HEK293 (cell line): ENCODE measurements at regions not wholly inside any gene's neighbourhood (a gene's known extent, or its start where the extent isn't known, plus 50 kb on each side); places are given as distances from the start of the nearest gene placed in this dataset.

ENCODE experiments used
- CTCF ChIA-PET: fragments of 350-600 bp; formaldehyde crosslinking; extraction: SDS; loops from one replicate; lab custom pipeline; 2021; ENCODE audit warnings: antibody characterized with exemption; lab: Yijun Ruan, JAX
- POLR2A ChIA-PET: fragments of 300-600 bp; formaldehyde crosslinking; extraction: SDS; loops from one replicate; lab custom pipeline; 2020; ENCODE audit warnings: antibody characterized with exemption, inconsistent platforms; lab: Yijun Ruan, JAX
- H3K27ac ChIP-seq: fragments of 200-500 bp; sonication (Bioruptor generic); 2 replicates; pipeline ENCODE4 v1.5.1; 2014; ENCODE audit warnings: low read depth, low read length, control low read depth, inconsistent platforms; ENCODE audit errors: extremely low read depth
- H3K36me3 ChIP-seq, 2 experiments: fragments of 200-500 bp in 1 of 2; sonication (Bioruptor generic) in 1 of 2; 1 replicate in 1 of 2; 2 replicates in 1 of 2; pipeline ENCODE4 v1.5.1; 2014 to 2017; ENCODE audit warnings: inconsistent platforms in 2 of 2, low read length in 2 of 2; ENCODE audit not compliant: control insufficient read depth in 2 of 2, insufficient read depth in 1 of 2
- H3K4me1 ChIP-seq: fragments of 200-500 bp; sonication (Bioruptor generic); 2 replicates; pipeline ENCODE4 v1.5.1; 2014; ENCODE audit warnings: mild to moderate bottlenecking, low read length, inconsistent platforms; ENCODE audit not compliant: control insufficient read depth, insufficient read depth
- H3K4me3 ChIP-seq: 2 replicates; pipeline ENCODE4 v1.5.1; 2011; ENCODE audit warnings: low read depth, mild to moderate bottlenecking, control low read depth, low read length, moderate library complexity
- H3K9me3 ChIP-seq: fragments of 200-500 bp; sonication (Bioruptor generic); 2 replicates; pipeline ENCODE4 v1.5.1; 2014; ENCODE audit warnings: low read depth, low read length, inconsistent platforms; ENCODE audit not compliant: control insufficient read depth, insufficient read depth
- EGR2 ChIP-seq: fragments of 450-650 bp; formaldehyde crosslinking; IDR thresholded peaks from 2 replicates; pipeline ENCODE4 v1.5.1; 2016; ENCODE audit warnings: low read depth, missing biosample characterization, missing genetic modification characterization
- GLIS1 ChIP-seq: fragments of 450-650 bp; formaldehyde crosslinking; IDR thresholded peaks from 2 replicates; pipeline ENCODE4 v1.5.1; 2016; ENCODE audit warnings: missing biosample characterization, missing genetic modification characterization
- INSM2 ChIP-seq: fragments of 450-650 bp; formaldehyde crosslinking; IDR thresholded peaks from 2 replicates; pipeline ENCODE4 v1.5.1; 2016; ENCODE audit warnings: missing biosample characterization, missing genetic modification characterization
- KLF17 ChIP-seq: fragments of 450-650 bp; formaldehyde crosslinking; IDR thresholded peaks from 2 replicates; pipeline ENCODE4 v1.5.1; 2016; ENCODE audit warnings: missing biosample characterization, missing genetic modification characterization
- KLF9 ChIP-seq: fragments of 450-650 bp; formaldehyde crosslinking; IDR thresholded peaks from 2 replicates; pipeline ENCODE4 v1.5.1; 2016; ENCODE audit warnings: missing biosample characterization, missing genetic modification characterization, low read depth
- OSR2 ChIP-seq: fragments of 450-650 bp; formaldehyde crosslinking; IDR thresholded peaks from 2 replicates; pipeline ENCODE4 v1.5.1; 2016; ENCODE audit warnings: missing biosample characterization, missing genetic modification characterization
- PRDM1 ChIP-seq: fragments of 450-650 bp; formaldehyde crosslinking; IDR thresholded peaks from 2 replicates; pipeline ENCODE4; 2016; ENCODE audit warnings: missing biosample characterization, missing genetic modification characterization
- SCRT2 ChIP-seq: fragments of 450-650 bp; formaldehyde crosslinking; IDR thresholded peaks from 2 replicates; pipeline ENCODE4 v1.5.1; 2016; ENCODE audit warnings: missing biosample characterization, missing genetic modification characterization
- SP7 ChIP-seq: fragments of 450-650 bp; formaldehyde crosslinking; IDR thresholded peaks from 2 replicates; pipeline ENCODE4 v1.5.1; 2016; ENCODE audit warnings: missing biosample characterization, missing genetic modification characterization
- ZBTB17 ChIP-seq: fragments of 450-650 bp; formaldehyde crosslinking; IDR thresholded peaks from 2 replicates; pipeline ENCODE4 v1.5.1; 2016; ENCODE audit warnings: missing biosample characterization, missing genetic modification characterization
- ZEB2 ChIP-seq: fragments of 450-650 bp; formaldehyde crosslinking; IDR thresholded peaks from 2 replicates; pipeline ENCODE4 v1.5.1; 2016; ENCODE audit warnings: missing biosample characterization, missing genetic modification characterization
- ZFP41 ChIP-seq: fragments of 450-650 bp; formaldehyde crosslinking; IDR thresholded peaks from 2 replicates; pipeline ENCODE4 v1.5.1; 2016; ENCODE audit warnings: missing biosample characterization, missing genetic modification characterization, borderline replicate concordance
- ZNF112 ChIP-seq: fragments of 450-650 bp; formaldehyde crosslinking; IDR thresholded peaks from 2 replicates; pipeline ENCODE4 v1.5.0; 2017; ENCODE audit warnings: missing biosample characterization, missing genetic modification characterization
- ZNF121 ChIP-seq: fragments of 450-650 bp; formaldehyde crosslinking; IDR thresholded peaks from 2 replicates; pipeline ENCODE4 v1.5.1; 2016; ENCODE audit warnings: missing biosample characterization, missing genetic modification characterization
- ZNF146 ChIP-seq: fragments of 450-650 bp; formaldehyde crosslinking; IDR thresholded peaks from 2 replicates; pipeline ENCODE4 v1.5.1; 2016; ENCODE audit warnings: missing biosample characterization, missing genetic modification characterization
- ZNF2 ChIP-seq: fragments of 450-650 bp; formaldehyde crosslinking; IDR thresholded peaks from 2 replicates; pipeline ENCODE4 v1.5.1; 2016; ENCODE audit warnings: missing biosample characterization, missing genetic modification characterization
- ZNF202 ChIP-seq: fragments of 450-650 bp; formaldehyde crosslinking; IDR thresholded peaks from 2 replicates; pipeline ENCODE4 v1.5.1; 2016; ENCODE audit warnings: missing biosample characterization, missing genetic modification characterization, borderline replicate concordance
- ZNF223 ChIP-seq: fragments of 450-650 bp; formaldehyde crosslinking; IDR thresholded peaks from 2 replicates; pipeline ENCODE4 v1.5.1; 2016; ENCODE audit warnings: missing biosample characterization, missing genetic modification characterization
- ZNF24 ChIP-seq: fragments of 450-650 bp; formaldehyde crosslinking; IDR thresholded peaks from 2 replicates; pipeline ENCODE4 v1.5.1; 2016; ENCODE audit warnings: missing biosample characterization, missing genetic modification characterization
- ZNF324 ChIP-seq: fragments of 450-650 bp; formaldehyde crosslinking; IDR thresholded peaks from 2 replicates; pipeline ENCODE4 v1.5.1; 2016; ENCODE audit warnings: missing biosample characterization, missing genetic modification characterization
- ZNF366 ChIP-seq: fragments of 450-650 bp; formaldehyde crosslinking; conservative IDR thresholded peaks from 2 replicates; pipeline ENCODE4 v1.5.1; 2016; ENCODE audit warnings: missing biosample characterization, missing genetic modification characterization
- ZNF404 ChIP-seq: fragments of 450-650 bp; formaldehyde crosslinking; IDR thresholded peaks from 2 replicates; pipeline ENCODE4 v1.5.1; 2017; ENCODE audit warnings: missing biosample characterization, missing genetic modification characterization
- ZNF416 ChIP-seq: fragments of 450-650 bp; formaldehyde crosslinking; IDR thresholded peaks from 2 replicates; pipeline ENCODE4 v1.5.1; 2016; ENCODE audit warnings: missing biosample characterization, missing genetic modification characterization
- ZNF433 ChIP-seq: fragments of 450-650 bp; formaldehyde crosslinking; IDR thresholded peaks from 2 replicates; pipeline ENCODE4 v1.5.1; 2016; ENCODE audit warnings: missing biosample characterization, missing genetic modification characterization, low read depth
- ZNF600 ChIP-seq: fragments of 450-650 bp; formaldehyde crosslinking; IDR thresholded peaks from 2 replicates; pipeline ENCODE4 v1.5.1; 2016; ENCODE audit warnings: missing biosample characterization, missing genetic modification characterization
- ZNF629 ChIP-seq: fragments of 450-650 bp; formaldehyde crosslinking; IDR thresholded peaks from 2 replicates; pipeline ENCODE4 v1.5.1; 2017; ENCODE audit warnings: missing biosample characterization, missing genetic modification characterization
- ZNF654 ChIP-seq: fragments of 450-650 bp; formaldehyde crosslinking; IDR thresholded peaks from 2 replicates; pipeline ENCODE4 v1.5.1; 2016; ENCODE audit warnings: low read depth, missing biosample characterization, missing genetic modification characterization
- ZNF747 ChIP-seq: fragments of 450-650 bp; formaldehyde crosslinking; IDR thresholded peaks from 2 replicates; pipeline ENCODE4 v1.5.1; 2016; ENCODE audit warnings: missing biosample characterization, missing genetic modification characterization
- TF ChIP-seq, protein P1 (sequence below): fragments of 450-650 bp; formaldehyde crosslinking; IDR thresholded peaks from 2 replicates; pipeline ENCODE4 v1.5.1; 2016; ENCODE audit warnings: missing biosample characterization, missing genetic modification characterization
- TF ChIP-seq, protein P2 (sequence below): fragments of 450-650 bp; formaldehyde crosslinking; IDR thresholded peaks from 2 replicates; pipeline ENCODE4 v1.5.1; 2017; ENCODE audit warnings: missing biosample characterization, missing genetic modification characterization
- TF ChIP-seq, protein P3 (sequence below): fragments of 450-650 bp; formaldehyde crosslinking; IDR thresholded peaks from 2 replicates; pipeline ENCODE4 v1.5.1; 2016; ENCODE audit warnings: missing biosample characterization, missing genetic modification characterization

DNA sequence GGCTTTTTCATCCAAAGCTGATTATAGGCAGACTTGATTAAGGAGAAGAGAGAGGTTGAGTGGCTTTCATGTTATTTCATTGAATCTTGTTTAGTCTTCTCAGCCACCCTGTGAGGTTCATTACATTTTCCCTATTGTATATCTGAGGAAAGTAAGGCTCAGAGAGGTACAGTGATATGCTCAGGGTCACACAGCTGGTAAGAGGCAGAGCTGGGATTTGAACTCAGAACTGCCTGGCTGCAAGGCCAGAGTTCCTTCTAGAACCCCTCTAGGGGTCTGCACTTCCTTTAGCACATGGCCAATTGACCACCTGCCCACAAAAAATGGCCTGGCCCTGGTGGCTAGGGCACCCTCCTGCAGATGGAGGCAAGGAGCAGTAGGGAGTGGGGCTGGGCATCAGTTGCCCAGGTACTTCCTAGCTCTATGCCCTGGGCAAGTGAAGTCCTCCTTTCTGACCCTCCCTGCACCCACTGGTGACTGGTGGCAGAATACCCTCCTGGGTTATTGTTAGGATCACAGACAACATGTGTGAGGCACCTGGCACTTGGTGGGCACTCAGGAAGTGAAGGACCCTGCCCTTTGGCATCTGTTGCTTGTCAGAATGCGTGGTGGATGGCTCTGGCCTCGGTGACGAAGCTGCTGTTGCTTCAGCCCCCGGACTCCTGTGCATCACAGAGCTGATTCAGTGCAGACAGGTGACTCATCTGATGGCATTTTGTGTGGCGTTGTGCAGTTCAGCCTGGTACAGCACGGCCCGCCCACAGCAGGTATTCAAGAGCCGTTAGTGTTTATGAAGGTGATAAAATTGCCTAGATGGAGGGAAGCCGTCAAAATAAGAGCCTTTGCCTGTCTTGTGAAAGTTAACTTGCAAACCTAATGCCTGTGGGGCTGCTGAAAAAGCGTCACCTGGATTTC is 115.8 kb downstream of the SLC25A47 start:
- H3K4me3 ChIP-seq: no peak overlapping the region
- H3K36me3 ChIP-seq: no peaks in the 10 kb centered on the region
- ChIA-PET CTCF (interaction anchor here (0.5 to 6.0 kb wide), 19 partner anchors 12 to 540 kb away, joined by 3 to 68 read pairs (median 5); no protein-coding TSS in a partner anchor), POLR2A (interaction anchor here (1.5 kb wide), 1 partner anchor 38 kb away, joined by 9 read pairs; no protein-coding TSS in a partner anchor)
- H3K9me3 ChIP-seq: no peaks in the 10 kb centered on the region
- H3K27ac ChIP-seq: no peak overlapping the region
- peaks cover 7% of the 10 kb centered on the region; the same call in 1 of the 2 replicates for H3K4me1 ChIP-seq
- TF ChIP-seq ZNF121: no peak
- TF ChIP-seq, protein P1, sequence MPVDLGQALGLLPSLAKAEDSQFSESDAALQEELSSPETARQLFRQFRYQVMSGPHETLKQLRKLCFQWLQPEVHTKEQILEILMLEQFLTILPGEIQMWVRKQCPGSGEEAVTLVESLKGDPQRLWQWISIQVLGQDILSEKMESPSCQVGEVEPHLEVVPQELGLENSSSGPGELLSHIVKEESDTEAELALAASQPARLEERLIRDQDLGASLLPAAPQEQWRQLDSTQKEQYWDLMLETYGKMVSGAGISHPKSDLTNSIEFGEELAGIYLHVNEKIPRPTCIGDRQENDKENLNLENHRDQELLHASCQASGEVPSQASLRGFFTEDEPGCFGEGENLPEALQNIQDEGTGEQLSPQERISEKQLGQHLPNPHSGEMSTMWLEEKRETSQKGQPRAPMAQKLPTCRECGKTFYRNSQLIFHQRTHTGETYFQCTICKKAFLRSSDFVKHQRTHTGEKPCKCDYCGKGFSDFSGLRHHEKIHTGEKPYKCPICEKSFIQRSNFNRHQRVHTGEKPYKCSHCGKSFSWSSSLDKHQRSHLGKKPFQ (tag by site-specific recombination): no peak
- TF ChIP-seq ZEB2 (tag by site-specific recombination): peak; percentile 43; the same call in 1 of the 2 replicates
- TF ChIP-seq ZNF416 (tag by site-specific recombination): no peak
- no peak for TF ChIP-seq ZNF223 (tag by site-specific recombination)
- 0 out of 2 replicates have a peak, but pooled peaks have one; percentile 22 for TF ChIP-seq PRDM1 (tag by site-specific recombination)
- TF ChIP-seq ZNF366: peak; percentile 39; the same call in 1 of the 2 replicates
- TF ChIP-seq ZNF629 (tag by site-specific recombination): peak; percentile 71
- no peak; the same call in 1 of the 2 replicates for TF ChIP-seq ZNF654 (tag by site-specific recombination)
- TF ChIP-seq KLF9 (tag by site-specific recombination): 0 out of 2 replicates have a peak, but pooled peaks have one; percentile 27
- TF ChIP-seq ZNF324 (tag by site-specific recombination): no peak
- TF ChIP-seq ZFP41 (tag by site-specific recombination): no peak
- TF ChIP-seq ZNF404 (tag by site-specific recombination): no peak
- TF ChIP-seq ZNF2: peak; percentile 54; the same call in 1 of the 2 replicates
- TF ChIP-seq GLIS1 (tag by site-specific recombination): peak; percentile 11; the same call in 1 of the 2 replicates
- TF ChIP-seq ZBTB17 (tag by site-specific recombination): peak; percentile 79
- TF ChIP-seq SP7: peak; percentile 77
- TF ChIP-seq, protein P2, sequence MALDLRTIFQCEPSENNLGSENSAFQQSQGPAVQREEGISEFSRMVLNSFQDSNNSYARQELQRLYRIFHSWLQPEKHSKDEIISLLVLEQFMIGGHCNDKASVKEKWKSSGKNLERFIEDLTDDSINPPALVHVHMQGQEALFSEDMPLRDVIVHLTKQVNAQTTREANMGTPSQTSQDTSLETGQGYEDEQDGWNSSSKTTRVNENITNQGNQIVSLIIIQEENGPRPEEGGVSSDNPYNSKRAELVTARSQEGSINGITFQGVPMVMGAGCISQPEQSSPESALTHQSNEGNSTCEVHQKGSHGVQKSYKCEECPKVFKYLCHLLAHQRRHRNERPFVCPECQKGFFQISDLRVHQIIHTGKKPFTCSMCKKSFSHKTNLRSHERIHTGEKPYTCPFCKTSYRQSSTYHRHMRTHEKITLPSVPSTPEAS (tag by site-specific recombination): no peak
- TF ChIP-seq SCRT2 (tag by site-specific recombination): peak; percentile 97
- TF ChIP-seq ZNF202 (tag by site-specific recombination): no peak
- TF ChIP-seq EGR2: peak; percentile 93
- no peak for TF ChIP-seq ZNF146
- TF ChIP-seq INSM2 (tag by site-specific recombination): peak; percentile 95
- TF ChIP-seq ZNF24: 0 out of 2 replicates have a peak, but pooled peaks have one; percentile 30
- peak; percentile 93 for TF ChIP-seq ZNF600
- peak; percentile 47; the same call in 1 of the 2 replicates for TF ChIP-seq OSR2 (tag by site-specific recombination)
- no peak for TF ChIP-seq ZNF433 (tag by site-specific recombination)
- TF ChIP-seq KLF17: peak; percentile 37; the same call in 1 of the 2 replicates
- TF ChIP-seq, protein P3, sequence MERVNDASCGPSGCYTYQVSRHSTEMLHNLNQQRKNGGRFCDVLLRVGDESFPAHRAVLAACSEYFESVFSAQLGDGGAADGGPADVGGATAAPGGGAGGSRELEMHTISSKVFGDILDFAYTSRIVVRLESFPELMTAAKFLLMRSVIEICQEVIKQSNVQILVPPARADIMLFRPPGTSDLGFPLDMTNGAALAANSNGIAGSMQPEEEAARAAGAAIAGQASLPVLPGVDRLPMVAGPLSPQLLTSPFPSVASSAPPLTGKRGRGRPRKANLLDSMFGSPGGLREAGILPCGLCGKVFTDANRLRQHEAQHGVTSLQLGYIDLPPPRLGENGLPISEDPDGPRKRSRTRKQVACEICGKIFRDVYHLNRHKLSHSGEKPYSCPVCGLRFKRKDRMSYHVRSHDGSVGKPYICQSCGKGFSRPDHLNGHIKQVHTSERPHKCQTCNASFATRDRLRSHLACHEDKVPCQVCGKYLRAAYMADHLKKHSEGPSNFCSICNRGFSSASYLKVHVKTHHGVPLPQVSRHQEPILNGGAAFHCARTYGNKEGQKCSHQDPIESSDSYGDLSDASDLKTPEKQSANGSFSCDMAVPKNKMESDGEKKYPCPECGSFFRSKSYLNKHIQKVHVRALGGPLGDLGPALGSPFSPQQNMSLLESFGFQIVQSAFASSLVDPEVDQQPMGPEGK (tag by site-specific recombination): 0 out of 2 replicates have a peak, but pooled peaks have one; percentile 22
- TF ChIP-seq ZNF112 (tag by site-specific recombination): no peak
- TF ChIP-seq ZNF747 (tag by site-specific recombination): no peak
